ENCODE measurements at regions not wholly inside any gene's neighbourhood (a gene's known extent, or its start where the extent isn't known, plus 50 kb on each side); places are given as distances from the start of the nearest gene placed in this dataset.

DNA sequence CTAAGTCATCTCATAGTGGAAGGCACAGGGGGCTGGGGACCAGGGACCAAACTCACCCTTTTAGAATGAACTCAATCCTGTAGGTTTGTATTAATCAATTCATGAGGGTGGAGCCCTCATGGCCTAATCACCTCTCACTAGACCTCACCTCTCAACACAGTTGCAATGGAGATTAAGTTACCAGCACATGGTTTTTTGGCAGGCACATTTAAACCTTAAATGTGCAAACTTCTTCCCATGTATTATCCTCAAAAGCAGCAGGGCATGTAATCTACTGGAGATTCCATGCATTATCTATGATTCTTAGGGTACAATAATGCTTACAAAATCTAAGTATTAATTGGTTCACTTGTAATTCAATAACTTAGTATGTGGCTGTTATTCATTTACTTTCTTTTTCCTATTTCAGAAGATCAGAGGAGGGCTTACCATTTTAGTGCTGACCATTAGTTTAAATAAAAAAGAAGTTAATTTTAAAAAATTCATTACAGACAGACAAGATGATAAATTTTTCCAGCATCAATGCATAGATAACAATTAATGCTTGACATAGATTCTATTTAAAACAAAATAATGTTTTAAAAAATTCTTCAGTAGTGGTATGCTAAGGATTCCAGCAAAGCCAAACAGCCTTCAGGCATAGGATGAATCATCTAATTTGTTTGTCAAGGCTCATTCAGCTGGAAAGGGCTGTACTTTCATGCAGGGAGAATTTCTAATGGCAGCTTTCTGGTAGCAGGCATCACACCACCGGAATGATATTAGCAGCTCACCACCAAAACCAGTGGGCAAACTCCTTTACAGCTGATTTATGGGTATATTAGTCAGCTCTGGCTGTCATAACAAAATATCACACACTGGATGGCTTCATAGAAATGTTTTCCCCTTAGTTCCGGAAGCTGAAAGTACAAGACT lies 124.6 kb upstream of the ZNF648 start:
- Histone ChIP-seq H3K9ac (ENCODE audit: insufficient read depth, low read depth, low read length) (no peak overlapping the region), H3K4me2 (ENCODE audit: low read depth, low read length) (no peak overlapping the region), H3K9me3 (ENCODE audit: low read length) (no peaks in the 10 kb centered on the region), H3K4me3 (replicated peaks in 1 of 3; ENCODE audit: insufficient read depth in 1 of 3, low read depth in 2 of 3, low read length in 3 of 3) (no peak overlapping the region), H3K27me3 (ENCODE audit: control insufficient read depth in 1 of 2, insufficient read depth in 2 of 2, low read length in 2 of 2) (no peaks in the 10 kb centered on the region), H3K27ac (ENCODE audit: extremely low read length, insufficient read depth, low read length) (no peak overlapping the region), H3K79me2 (ENCODE audit: insufficient read depth, low read length) (no peaks in the 10 kb centered on the region), H4K20me1 (ENCODE audit: insufficient read depth, low read length) (no peaks in the 10 kb centered on the region), H2AFZ (ENCODE audit: low read length) (no peak overlapping the region), H3K36me3 (replicated peaks in 1 of 2; ENCODE audit: control insufficient read depth in 1 of 2, insufficient read depth in 2 of 2, low read length in 2 of 2) (no peaks in the 10 kb centered on the region), H3K4me1 (ENCODE audit: insufficient read depth, low read length) (peaks cover 20% of the 10 kb centered on the region)
- TF ChIP-seq, protein P1, sequence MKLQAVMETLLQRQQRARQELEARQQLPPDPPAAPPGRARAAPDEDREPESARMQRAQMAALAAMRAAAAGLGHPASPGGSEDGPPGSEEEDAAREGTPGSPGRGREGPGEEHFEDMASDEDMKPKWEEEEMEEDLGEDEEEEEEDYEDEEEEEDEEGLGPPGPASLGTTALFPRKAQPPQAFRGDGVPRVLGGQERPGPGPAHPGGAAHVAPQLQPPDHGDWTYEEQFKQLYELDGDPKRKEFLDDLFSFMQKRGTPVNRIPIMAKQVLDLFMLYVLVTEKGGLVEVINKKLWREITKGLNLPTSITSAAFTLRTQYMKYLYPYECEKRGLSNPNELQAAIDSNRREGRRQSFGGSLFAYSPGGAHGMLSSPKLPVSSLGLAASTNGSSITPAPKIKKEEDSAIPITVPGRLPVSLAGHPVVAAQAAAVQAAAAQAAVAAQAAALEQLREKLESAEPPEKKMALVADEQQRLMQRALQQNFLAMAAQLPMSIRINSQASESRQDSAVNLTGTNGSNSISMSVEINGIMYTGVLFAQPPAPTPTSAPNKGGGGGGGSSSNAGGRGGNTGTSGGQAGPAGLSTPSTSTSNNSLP (IDR thresholded peaks at IDR 0.05; ENCODE audit: low read depth, low read length), result no peak
- peak; percentile 79 for TF ChIP-seq FOSL2 (CRISPR knock-in tag; IDR thresholded peaks at IDR 0.05)
- DNase-seq (ENCODE audit: low spot score), result peak; percentile 50
- FAIRE-seq, result no peak
- CTCF ChIA-PET (ENCODE audit: low intra/inter-chr PET ratio, low total read pairs), result no interaction called here
- POLR2A ChIA-PET, result no interaction called here
- BruUV-seq (replicated peaks), result no TSS peak
- ATAC-seq, result no peak; the same call in 2 of the 3 replicates
- intact Hi-C loops (cut with micrococcal nuclease; ENCODE audit: unreplicated experiment) (no loop called here), in situ Hi-C loops (cut with HindIII; ENCODE audit: extremely low pct_ligation_motif_present, low pct_unique_long_range_greater_than_20kb) (no loop called here)
- 59% methylated on average over 2 of the region's 2 CpGs for WGBS (ENCODE audit: low lambda C conversion rate)

DNA sequence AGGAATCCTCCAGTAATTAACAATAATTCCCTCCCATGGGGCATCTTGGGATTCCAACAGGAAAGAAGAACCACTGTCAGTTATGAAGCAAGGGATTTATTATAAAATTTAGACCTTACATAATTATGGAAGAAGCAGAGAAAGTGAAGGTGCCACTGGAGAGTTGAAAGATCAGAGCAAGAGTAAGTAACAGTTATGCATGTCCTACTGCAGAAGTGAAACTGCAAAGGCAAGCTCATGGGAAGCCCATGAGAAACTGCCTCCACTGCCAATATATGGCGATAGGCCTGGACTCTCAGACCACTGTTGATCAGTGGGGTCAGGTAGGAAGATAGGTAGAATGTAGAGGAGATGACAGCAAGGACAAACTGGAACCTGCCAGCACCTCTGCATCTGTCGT lies 123.6 kb upstream of the ZNF648 start:
- CTCF ChIA-PET (ENCODE audit: low intra/inter-chr PET ratio, low total read pairs), result no interaction called here
- no peak for TF ChIP-seq ATRX (CRISPR knock-in tag; IDR thresholded peaks at IDR 0.05; ENCODE audit: borderline replicate concordance)
- Histone ChIP-seq H3K79me2 (ENCODE audit: insufficient read depth, low read length) (no peaks in the 10 kb centered on the region), H3K4me2 (ENCODE audit: low read depth, low read length) (no peak overlapping the region), H3K27me3 (ENCODE audit: control insufficient read depth in 1 of 2, insufficient read depth in 2 of 2, low read length in 2 of 2) (no peaks in the 10 kb centered on the region), H3K9ac (ENCODE audit: insufficient read depth, low read depth, low read length) (no peak overlapping the region), H3K4me3 (replicated peaks in 1 of 3; ENCODE audit: insufficient read depth in 1 of 3, low read depth in 2 of 3, low read length in 3 of 3) (no peak overlapping the region), H3K4me1 (ENCODE audit: insufficient read depth, low read length) (peaks cover 21% of the 10 kb centered on the region), H3K36me3 (replicated peaks in 1 of 2; ENCODE audit: control insufficient read depth in 1 of 2, insufficient read depth in 2 of 2, low read length in 2 of 2) (no peaks in the 10 kb centered on the region), H2AFZ (ENCODE audit: low read length) (no peak overlapping the region), H3K27ac (ENCODE audit: extremely low read length, insufficient read depth, low read length) (no peak overlapping the region), H4K20me1 (ENCODE audit: insufficient read depth, low read length) (no peaks in the 10 kb centered on the region), H3K9me3 (ENCODE audit: low read length) (no peaks in the 10 kb centered on the region)
- WGBS (ENCODE audit: low lambda C conversion rate), result 74% methylated on average over 2 of the region's 2 CpGs
- FAIRE-seq (no peak), DNase-seq (ENCODE audit: low spot score) (no peak), ATAC-seq (no peak)
- no TSS peak for BruUV-seq (replicated peaks)
- intact Hi-C loops (cut with micrococcal nuclease; ENCODE audit: unreplicated experiment) (no loop called here), in situ Hi-C loops (cut with HindIII; ENCODE audit: extremely low pct_ligation_motif_present, low pct_unique_long_range_greater_than_20kb) (no loop called here)
- POLR2A ChIA-PET, result no interaction called here
